Prostate gland (tissue), 2 donors: ENCODE measurements at regions not wholly inside any gene's neighbourhood (a gene's known extent, or its start where the extent isn't known, plus 50 kb on each side); places are given as distances from the start of the nearest gene placed in this dataset.

ENCODE experiments used
- CTCF ChIP-seq, 4 experiments: fragments of 200-600 bp in 2 of 4; fragments of 450-650 bp in 2 of 4; sonication (generic) in 2 of 4; IDR thresholded peaks; 1 replicate in 3 of 4; 2 replicates in 1 of 4; pipeline ENCODE4 v1.5.1; 2016 to 2019; ENCODE audit warnings: antibody characterized with exemption in 4 of 4, mild to moderate bottlenecking in 2 of 4, moderate library complexity in 2 of 4
- POLR2A ChIP-seq: fragments of 450-650 bp; IDR thresholded peaks from one replicate; pipeline ENCODE4 v1.6.1; 2016; ENCODE audit warnings: antibody characterized with exemption, mild to moderate bottlenecking

GRCh38 chr3:25184641-25185250 lies 243.3 kb upstream of the RARB start:
- TF ChIP-seq POLR2A (no peak), CTCF (IDR thresholded peaks at IDR 0.05) (no peak)
